Astrocyte of the cerebellum (primary cell): ENCODE measurements at regions not wholly inside any gene's neighbourhood (a gene's known extent, or its start where the extent isn't known, plus 50 kb on each side); places are given as distances from the start of the nearest gene placed in this dataset.
A peak's percentile ranks its signal among the peaks of the same experiment; 100 is the strongest.

Experiments used
- DNase-seq: peaks from one replicate; pipeline ENCODE4 v3.0.0-alpha.2; 2011; ENCODE audit warnings: low read depth
- H3K4me3 ChIP-seq: 2 replicates; pipeline ENCODE4 v1.5.1; 2011; ENCODE audit warnings: mild to moderate bottlenecking, low read depth, low read length, moderate library complexity
- CTCF ChIP-seq: IDR thresholded peaks from 2 replicates; pipeline ENCODE4 v1.5.1; 2012; ENCODE audit warnings: low read length, low read depth, moderate library complexity, mild to moderate bottlenecking; ENCODE audit errors: missing control alignments
- in situ Hi-C: cut with HindIII; loops from 2 replicates; pipeline ENCODE4 v1.10.0; 2017; ENCODE audit warnings: low sequenced_read_pairs

GRCh38 chr6:126439040-126439439 is 99.1 kb downstream of the CENPW start:
- no peak for TF ChIP-seq CTCF
- DNase-seq: no peak
- in situ Hi-C loops: no loop called here
- H3K4me3 ChIP-seq: no peak overlapping the region

DNA sequence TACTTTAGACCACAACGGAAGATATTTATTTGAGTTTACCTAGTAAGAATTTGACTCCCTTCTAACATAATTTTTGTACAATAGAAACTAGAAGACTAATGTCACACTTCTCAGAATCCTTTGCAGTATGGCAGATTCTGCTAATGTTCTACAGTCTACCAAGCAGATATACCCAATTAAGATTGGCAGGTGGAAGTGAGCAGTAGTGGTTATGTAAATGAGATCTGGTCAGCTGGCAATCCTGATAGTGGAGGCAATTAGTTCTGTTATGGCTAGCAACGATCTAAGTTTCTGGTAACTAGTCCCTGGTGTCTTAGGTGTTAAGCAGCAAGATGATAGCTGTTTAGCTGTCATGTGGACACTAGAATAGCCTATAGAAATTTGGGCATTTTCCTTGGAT is 101.0 kb downstream of the CENPW start:
- DNase-seq: no peak
- in situ Hi-C loops: no loop called here
- no peak for TF ChIP-seq CTCF
- H3K4me3 ChIP-seq: no peak overlapping the region

- H3K4me3 ChIP-seq: no peak overlapping the region
- in situ Hi-C loops: no loop called here
- DNase-seq: peak; percentile 8
- no peak for TF ChIP-seq CTCF
Observed at GRCh38 chr6:126444659-126445273, 104.9 kb downstream of the CENPW start.

GRCh38 chr6:126446248-126446647 is 106.3 kb downstream of the CENPW start:
- no peak for DNase-seq
- H3K4me3 ChIP-seq: no peak overlapping the region
- in situ Hi-C loops: no loop called here
- no peak for TF ChIP-seq CTCF

GRCh38 chr6:126447367-126447766 is 107.5 kb downstream of the CENPW start:
- TF ChIP-seq CTCF: no peak
- no peak overlapping the region for H3K4me3 ChIP-seq
- in situ Hi-C loops: no loop called here
- no peak for DNase-seq

- no peak for DNase-seq
- in situ Hi-C loops: no loop called here
- no peak overlapping the region for H3K4me3 ChIP-seq
- TF ChIP-seq CTCF: no peak
Observed at GRCh38 chr6:126461045-126461444, 121.1 kb downstream of the CENPW start.
